Thyroid gland (tissue), 4 donors: ENCODE measurements at regions not wholly inside any gene's neighbourhood (a gene's known extent, or its start where the extent isn't known, plus 50 kb on each side); places are given as distances from the start of the nearest gene placed in this dataset.

Experiments used
- POLR2A ChIP-seq, 2 donors: fragments of 450-650 bp; IDR thresholded peaks; one replicate each; pipeline ENCODE4 v1.6.1; 2017; ENCODE audit warnings: antibody characterized with exemption in 2 of 2, mild to moderate bottlenecking in 2 of 2, moderate library complexity in 1 of 2
- TF ChIP-seq, protein P1 (sequence below), 6 experiments: fragments of 200-600 bp in 3 of 6; fragments of 450-650 bp in 3 of 6; sonication (generic) in 3 of 6; IDR thresholded peaks; one replicate each; pipeline ENCODE4 v1.5.1; 2016 to 2019; ENCODE audit warnings: antibody characterized with exemption in 6 of 6, mild to moderate bottlenecking in 2 of 6, inconsistent platforms in 1 of 6, moderate library complexity in 1 of 6

DNA sequence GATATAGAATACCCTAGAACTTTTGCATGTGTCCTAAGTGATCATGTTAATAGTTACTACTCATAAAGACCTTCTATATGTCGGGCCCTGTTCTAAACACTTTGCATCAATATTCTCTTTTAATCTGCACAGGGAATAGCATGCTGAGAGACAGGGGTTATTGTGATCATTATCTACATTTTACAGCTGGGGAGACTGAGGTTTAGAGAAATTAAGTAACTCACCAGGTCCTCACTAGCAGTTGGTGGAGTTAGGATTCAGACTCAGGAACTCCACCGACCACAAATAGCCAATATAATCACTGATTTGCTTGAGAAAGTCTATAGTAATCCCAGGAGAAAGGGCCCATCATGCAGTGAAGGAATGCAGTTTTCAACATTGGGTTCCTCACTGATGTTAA, 111.2 kb upstream of the ADO start:
- TF ChIP-seq POLR2A (IDR thresholded peaks at IDR 0.05) = no peak
- TF ChIP-seq, protein P1, sequence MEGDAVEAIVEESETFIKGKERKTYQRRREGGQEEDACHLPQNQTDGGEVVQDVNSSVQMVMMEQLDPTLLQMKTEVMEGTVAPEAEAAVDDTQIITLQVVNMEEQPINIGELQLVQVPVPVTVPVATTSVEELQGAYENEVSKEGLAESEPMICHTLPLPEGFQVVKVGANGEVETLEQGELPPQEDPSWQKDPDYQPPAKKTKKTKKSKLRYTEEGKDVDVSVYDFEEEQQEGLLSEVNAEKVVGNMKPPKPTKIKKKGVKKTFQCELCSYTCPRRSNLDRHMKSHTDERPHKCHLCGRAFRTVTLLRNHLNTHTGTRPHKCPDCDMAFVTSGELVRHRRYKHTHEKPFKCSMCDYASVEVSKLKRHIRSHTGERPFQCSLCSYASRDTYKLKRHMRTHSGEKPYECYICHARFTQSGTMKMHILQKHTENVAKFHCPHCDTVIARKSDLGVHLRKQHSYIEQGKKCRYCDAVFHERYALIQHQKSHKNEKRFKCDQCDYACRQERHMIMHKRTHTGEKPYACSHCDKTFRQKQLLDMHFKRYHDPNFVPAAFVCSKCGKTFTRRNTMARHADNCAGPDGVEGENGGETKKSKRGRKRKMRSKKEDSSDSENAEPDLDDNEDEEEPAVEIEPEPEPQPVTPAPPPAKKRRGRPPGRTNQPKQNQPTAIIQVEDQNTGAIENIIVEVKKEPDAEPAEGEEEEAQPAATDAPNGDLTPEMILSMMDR (IDR thresholded peaks at IDR 0.05) = no peak
